ENCODE measurements at regions not wholly inside any gene's neighbourhood (a gene's known extent, or its start where the extent isn't known, plus 50 kb on each side); places are given as distances from the start of the nearest gene placed in this dataset.

DNA sequence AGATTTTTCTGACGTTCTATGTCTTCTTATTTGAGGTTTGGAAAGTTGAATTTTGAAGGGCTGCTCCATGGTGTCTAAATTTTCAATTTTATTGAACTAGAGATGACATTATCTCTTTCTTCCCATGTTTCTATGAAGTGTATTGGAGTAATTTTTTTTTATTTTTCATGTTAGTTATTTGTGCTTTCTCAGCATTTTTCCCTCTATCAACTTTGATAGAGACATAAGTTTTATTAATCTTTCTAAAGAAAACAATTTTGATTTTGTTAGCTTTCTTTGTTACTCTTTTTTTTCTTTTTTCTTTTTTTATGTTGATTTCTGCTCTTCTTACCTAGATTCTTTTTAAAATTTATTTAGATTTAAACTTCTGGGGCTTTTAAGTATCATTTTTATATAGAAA lies 1694.8 kb downstream of the PCDH9 start:
- H3K9me3 ChIP-seq (replicated peaks; ENCODE audit: control insufficient read depth, insufficient read depth, low read length): no peaks in the 10 kb centered on the region
- no peak overlapping the region for H3K9ac ChIP-seq (ENCODE audit: control insufficient read depth, insufficient read depth, low read length)
- no peaks in the 10 kb centered on the region for H4K20me1 ChIP-seq (ENCODE audit: control insufficient read depth, insufficient read depth)
- BruUV-seq (replicated peaks): no TSS peak
- intact Hi-C loops (cut with micrococcal nuclease; ENCODE audit: unreplicated experiment) (no loop called here), in situ Hi-C loops (cut with MboI) (no loop called here)
- SMC1A ChIA-PET (ENCODE audit: uncharacterized antibody, unreplicated experiment): no interaction called here
- RAD21 ChIA-PET (ENCODE audit: unreplicated experiment): no interaction called here
- H3K27ac ChIP-seq (ENCODE audit: control insufficient read depth, insufficient read depth): no peak overlapping the region
- no peaks in the 10 kb centered on the region for H3K36me3 ChIP-seq (ENCODE audit: control insufficient read depth in 2 of 2, insufficient read depth in 2 of 2, low read length in 1 of 2)
- 0% methylated on average over 1 of the region's 1 CpG for WGBS (ENCODE audit: insufficient coverage, insufficient replicate concordance, low lambda C conversion rate, missing lambda C conversion rate)
- H2AFZ ChIP-seq (ENCODE audit: control insufficient read depth, low read depth, low read length): no peak overlapping the region
- no peaks in the 10 kb centered on the region for H3K27me3 ChIP-seq (replicated peaks in 1 of 2; ENCODE audit: control insufficient read depth in 2 of 2, insufficient read depth in 2 of 2, low read length in 1 of 2)
- no peaks in the 10 kb centered on the region for H3K4me1 ChIP-seq (ENCODE audit: control insufficient read depth, insufficient read depth, low read length)
- H3K4me2 ChIP-seq (ENCODE audit: control insufficient read depth, insufficient read depth): no peak overlapping the region
- no peaks in the 10 kb centered on the region for H3K79me2 ChIP-seq (ENCODE audit: control insufficient read depth, insufficient read depth, low read length)
- DNase-seq (ENCODE audit: low read depth, low spot score) (no peak), ATAC-seq (no peak), FAIRE-seq (no peak)
- CTCF ChIA-PET: interaction anchor here (1.2 kb wide), 1 partner anchor 30 kb away, joined by 3 read pairs; no protein-coding TSS in a partner anchor
- H3K4me3 ChIP-seq: no peak overlapping the region
- TF ChIP-seq, protein P1, sequence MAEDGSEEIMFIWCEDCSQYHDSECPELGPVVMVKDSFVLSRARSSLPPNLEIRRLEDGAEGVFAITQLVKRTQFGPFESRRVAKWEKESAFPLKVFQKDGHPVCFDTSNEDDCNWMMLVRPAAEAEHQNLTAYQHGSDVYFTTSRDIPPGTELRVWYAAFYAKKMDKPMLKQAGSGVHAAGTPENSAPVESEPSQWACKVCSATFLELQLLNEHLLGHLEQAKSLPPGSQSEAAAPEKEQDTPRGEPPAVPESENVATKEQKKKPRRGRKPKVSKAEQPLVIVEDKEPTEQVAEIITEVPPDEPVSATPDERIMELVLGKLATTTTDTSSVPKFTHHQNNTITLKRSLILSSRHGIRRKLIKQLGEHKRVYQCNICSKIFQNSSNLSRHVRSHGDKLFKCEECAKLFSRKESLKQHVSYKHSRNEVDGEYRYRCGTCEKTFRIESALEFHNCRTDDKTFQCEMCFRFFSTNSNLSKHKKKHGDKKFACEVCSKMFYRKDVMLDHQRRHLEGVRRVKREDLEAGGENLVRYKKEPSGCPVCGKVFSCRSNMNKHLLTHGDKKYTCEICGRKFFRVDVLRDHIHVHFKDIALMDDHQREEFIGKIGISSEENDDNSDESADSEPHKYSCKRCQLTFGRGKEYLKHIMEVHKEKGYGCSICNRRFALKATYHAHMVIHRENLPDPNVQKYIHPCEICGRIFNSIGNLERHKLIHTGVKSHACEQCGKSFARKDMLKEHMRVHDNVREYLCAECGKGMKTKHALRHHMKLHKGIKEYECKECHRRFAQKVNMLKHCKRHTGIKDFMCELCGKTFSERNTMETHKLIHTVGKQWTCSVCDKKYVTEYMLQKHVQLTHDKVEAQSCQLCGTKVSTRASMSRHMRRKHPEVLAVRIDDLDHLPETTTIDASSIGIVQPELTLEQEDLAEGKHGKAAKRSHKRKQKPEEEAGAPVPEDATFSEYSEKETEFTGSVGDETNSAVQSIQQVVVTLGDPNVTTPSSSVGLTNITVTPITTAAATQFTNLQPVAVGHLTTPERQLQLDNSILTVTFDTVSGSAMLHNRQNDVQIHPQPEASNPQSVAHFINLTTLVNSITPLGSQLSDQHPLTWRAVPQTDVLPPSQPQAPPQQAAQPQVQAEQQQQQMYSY (CRISPR knock-in tag; IDR thresholded peaks at IDR 0.05): no peak
- no peak for TF ChIP-seq NR2F1 (conservative IDR thresholded peaks at IDR 0.05)
- TF ChIP-seq RCOR1 (conservative IDR thresholded peaks at IDR 0.05; ENCODE audit: low read depth, low read length): no peak
- TF ChIP-seq ZNF384 (IDR thresholded peaks at IDR 0.05; ENCODE audit: borderline replicate concordance, low read depth, low read length): no peak
- TF ChIP-seq KLF5 (IDR thresholded peaks at IDR 0.05; ENCODE audit: partially characterized antibody): no peak
- POLR2A ChIA-PET: no interaction called here
